Panc1 (cell line): ENCODE measurements at regions not wholly inside any gene's neighbourhood (a gene's known extent, or its start where the extent isn't known, plus 50 kb on each side); places are given as distances from the start of the nearest gene placed in this dataset.

ENCODE experiments used
- ATAC-seq: fragments of 200-7000 bp; cut with Tn5 transposase; 2 replicates; pipeline ENCODE4 v1.9.1; 2020; ENCODE audit warnings: mild to moderate bottlenecking, moderate library complexity
- BruUV-seq: library from RNA; stranded (reverse); fragments of 400-500 nt; replicated peaks from 2 replicates; lab custom pipeline; 2021; lab: Mats Ljungman, UMichigan
- CTCF ChIA-PET: fragments of 300-600 bp; sonication (Branson Sonifier 250); formaldehyde crosslinking; loops from one replicate; lab custom pipeline; 2022; ENCODE audit warnings: antibody characterized with exemption; lab: Charles Lee
- POLR2A ChIA-PET: fragments of 300-600 bp; sonication (Branson Sonifier 250); formaldehyde crosslinking; loops from one replicate; lab custom pipeline; 2022; ENCODE audit warnings: antibody characterized with exemption; lab: Charles Lee
- DNase-seq: peaks from one replicate; pipeline ENCODE4 v3.0.0-alpha.2; 2010; ENCODE audit warnings: low read depth, low spot score
- H3K27ac ChIP-seq: 2 replicates; pipeline ENCODE4 v1.5.1; 2011; ENCODE audit warnings: mild to moderate bottlenecking, low read length, inconsistent platforms
- H3K27me3 ChIP-seq: fragments of 200-500 bp; sonication (Bioruptor generic); 2 replicates; pipeline ENCODE4 v1.6.0; 2014; ENCODE audit warnings: low read length, inconsistent platforms; ENCODE audit not compliant: control insufficient read depth, insufficient read depth
- H3K36me3 ChIP-seq: fragments of 200-500 bp; sonication (Bioruptor generic); 2 replicates; pipeline ENCODE4 v1.5.1; 2014; ENCODE audit warnings: inconsistent platforms, mild to moderate bottlenecking, low read length, moderate library complexity; ENCODE audit not compliant: control insufficient read depth, insufficient read depth
- H3K4me1 ChIP-seq: 2 replicates; pipeline ENCODE4 v1.5.1; 2011; ENCODE audit warnings: inconsistent platforms, mild to moderate bottlenecking, low read length, moderate library complexity; ENCODE audit not compliant: control insufficient read depth, insufficient read depth
- H3K4me3 ChIP-seq, 2 experiments: 2 replicates each; pipeline ENCODE4 v1.5.1; 2011 to 2012; ENCODE audit warnings: low read depth in 2 of 2, low read length in 2 of 2, mild to moderate bottlenecking in 2 of 2, inconsistent platforms in 1 of 2, moderate library complexity in 1 of 2
- H3K9me3 ChIP-seq: fragments of 200-500 bp; sonication (Bioruptor generic); 2 replicates; pipeline ENCODE4 v1.5.1; 2014; ENCODE audit warnings: low read depth, mild to moderate bottlenecking, inconsistent platforms, low read length, moderate library complexity; ENCODE audit not compliant: control insufficient read depth, insufficient read depth
- POLR2AphosphoS5 ChIP-seq: IDR thresholded peaks from 2 replicates; pipeline ENCODE4 v1.6.1; 2012; ENCODE audit warnings: mild to moderate bottlenecking, low read depth, low read length, moderate library complexity
- REST ChIP-seq, 2 experiments: IDR thresholded peaks; 2 replicates each; pipeline ENCODE4 v1.6.1; 2011 to 2012; ENCODE audit warnings: low read depth in 2 of 2, control low read depth in 1 of 2, low read length in 1 of 2, mild to moderate bottlenecking in 1 of 2, moderate library complexity in 1 of 2; ENCODE audit not compliant: insufficient read depth in 1 of 2
- SIN3A ChIP-seq: IDR thresholded peaks from 2 replicates; pipeline ENCODE4 v1.6.1; 2012; ENCODE audit warnings: low read depth, mild to moderate bottlenecking, low read length, moderate library complexity, borderline replicate concordance; ENCODE audit not compliant: insufficient read depth
- TCF7L2 ChIP-seq: IDR thresholded peaks from 2 replicates; pipeline ENCODE4 v1.6.1; 2011; ENCODE audit warnings: mild to moderate bottlenecking, low read depth, low read length, inconsistent platforms
- in situ Hi-C: cut with HindIII; loops from 2 replicates; pipeline ENCODE4 v1.10.0; 2016; ENCODE audit warnings: low sequenced_read_pairs, low pct_unique_long_range_greater_than_20kb
- intact Hi-C: fragments of 100-400 bp; cut with micrococcal nuclease; formaldehyde crosslinking; loops from one replicate; pipeline ENCODE4 v1.10.0; 2022; ENCODE audit not compliant: unreplicated experiment
- TF ChIP-seq, protein P1 (sequence below): fragments of 450-650 bp; IDR thresholded peaks from 2 replicates; pipeline ENCODE4 v1.5.1; 2017; ENCODE audit warnings: mild to moderate bottlenecking

DNA sequence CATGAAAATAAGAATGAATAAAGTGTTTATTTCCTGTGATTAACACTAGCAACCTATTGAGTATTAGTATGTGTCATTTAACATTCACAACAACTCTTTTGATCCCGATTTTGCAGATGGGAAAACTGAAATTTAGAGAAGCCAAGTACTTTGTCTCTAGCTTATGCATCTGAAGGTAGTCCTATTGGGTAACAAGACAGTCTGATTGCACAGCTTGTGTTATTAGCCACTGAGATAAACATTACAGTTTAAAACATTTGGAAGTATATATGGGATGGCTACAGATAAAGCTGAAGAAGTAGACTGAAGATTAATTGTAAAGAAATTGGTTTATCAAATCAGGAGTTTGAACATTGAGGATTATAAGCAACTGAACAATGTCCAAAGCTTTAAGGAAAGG is 99.6 kb upstream of the PDE5A start:
- peaks cover 18% of the 10 kb centered on the region for H3K4me1 ChIP-seq
- H3K36me3 ChIP-seq, result no peaks in the 10 kb centered on the region
- CTCF ChIA-PET, result no interaction called here
- POLR2A ChIA-PET, result no interaction called here
- H3K27ac ChIP-seq, result peak overlapping the region; percentile 98
- TF ChIP-seq SIN3A (no peak), REST (IDR thresholded peaks at IDR 0.05; ENCODE audit: insufficient read depth in 1 of 2, low read depth in 2 of 2, low read length in 1 of 2) (no peak), POLR2AphosphoS5 (no peak), TCF7L2 (no peak)
- TF ChIP-seq, protein P1, sequence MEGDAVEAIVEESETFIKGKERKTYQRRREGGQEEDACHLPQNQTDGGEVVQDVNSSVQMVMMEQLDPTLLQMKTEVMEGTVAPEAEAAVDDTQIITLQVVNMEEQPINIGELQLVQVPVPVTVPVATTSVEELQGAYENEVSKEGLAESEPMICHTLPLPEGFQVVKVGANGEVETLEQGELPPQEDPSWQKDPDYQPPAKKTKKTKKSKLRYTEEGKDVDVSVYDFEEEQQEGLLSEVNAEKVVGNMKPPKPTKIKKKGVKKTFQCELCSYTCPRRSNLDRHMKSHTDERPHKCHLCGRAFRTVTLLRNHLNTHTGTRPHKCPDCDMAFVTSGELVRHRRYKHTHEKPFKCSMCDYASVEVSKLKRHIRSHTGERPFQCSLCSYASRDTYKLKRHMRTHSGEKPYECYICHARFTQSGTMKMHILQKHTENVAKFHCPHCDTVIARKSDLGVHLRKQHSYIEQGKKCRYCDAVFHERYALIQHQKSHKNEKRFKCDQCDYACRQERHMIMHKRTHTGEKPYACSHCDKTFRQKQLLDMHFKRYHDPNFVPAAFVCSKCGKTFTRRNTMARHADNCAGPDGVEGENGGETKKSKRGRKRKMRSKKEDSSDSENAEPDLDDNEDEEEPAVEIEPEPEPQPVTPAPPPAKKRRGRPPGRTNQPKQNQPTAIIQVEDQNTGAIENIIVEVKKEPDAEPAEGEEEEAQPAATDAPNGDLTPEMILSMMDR, result no peak
- no TSS peak for BruUV-seq
- intact Hi-C loops, result no loop called here
- peaks cover 15% of the 10 kb centered on the region; the same call in 1 of the 2 replicates for H3K9me3 ChIP-seq
- in situ Hi-C loops, result no loop called here
- no peak for ATAC-seq
- H3K4me3 ChIP-seq, result no peak overlapping the region
- H3K27me3 ChIP-seq, result no peaks in the 10 kb centered on the region
- no peak for DNase-seq

GRCh38 chr4:119726505-119726904 is 97.9 kb upstream of the PDE5A start:
- H3K36me3 ChIP-seq, result no peaks in the 10 kb centered on the region
- no peak overlapping the region for H3K4me3 ChIP-seq
- CTCF ChIA-PET, result no interaction called here
- POLR2A ChIA-PET, result no interaction called here
- DNase-seq, result no peak
- peaks cover 15% of the 10 kb centered on the region for H3K4me1 ChIP-seq
- in situ Hi-C loops, result no loop called here
- peak overlapping the region; percentile 98 for H3K27ac ChIP-seq
- TF ChIP-seq REST (IDR thresholded peaks at IDR 0.05; ENCODE audit: insufficient read depth in 1 of 2, low read depth in 2 of 2, low read length in 1 of 2), result no peak
- TF ChIP-seq SIN3A, result no peak
- TF ChIP-seq, protein P1, result no peak
- TF ChIP-seq POLR2AphosphoS5, result no peak
- TF ChIP-seq TCF7L2, result no peak
- H3K9me3 ChIP-seq, result peaks cover 12% of the 10 kb centered on the region; the same call in 1 of the 2 replicates
- BruUV-seq, result no TSS peak
- no peaks in the 10 kb centered on the region for H3K27me3 ChIP-seq
- intact Hi-C loops, result no loop called here
- no peak for ATAC-seq
